ENCODE measurements at regions not wholly inside any gene's neighbourhood (a gene's known extent, or its start where the extent isn't known, plus 50 kb on each side); places are given as distances from the start of the nearest gene placed in this dataset.

GRCh38 chr16:49910541-49911071 is 54.7 kb upstream of the ZNF423 start:
- no peaks in the 10 kb centered on the region for H3K36me3 Mint-ChIP-seq

GRCh38 chr16:49911430-49911829 is 55.5 kb upstream of the ZNF423 start:
- Mint-ChIP-seq H3K27ac (no peak overlapping the region), H3K4me3 (no peak overlapping the region), H3K4me1 (no peaks in the 10 kb centered on the region), H3K27me3 (peaks cover 23% of the 10 kb centered on the region), H3K9me3 (peaks cover 3% of the 10 kb centered on the region), H3K36me3 (no peaks in the 10 kb centered on the region)
- no peak for ATAC-seq

More at GRCh38 chr16:49910541-49911071, 54.7 kb upstream of the ZNF423 start:
- H3K4me3 Mint-ChIP-seq, result no peak overlapping the region
- H3K9me3 Mint-ChIP-seq, result peaks cover 3% of the 10 kb centered on the region
- H3K4me1 Mint-ChIP-seq, result no peaks in the 10 kb centered on the region
- H3K27ac Mint-ChIP-seq, result no peak overlapping the region
- peaks cover 23% of the 10 kb centered on the region for H3K27me3 Mint-ChIP-seq
- ATAC-seq, result no peak

GRCh38 chr16:49912721-49913120 is 56.8 kb upstream of the ZNF423 start:
- H3K4me1 Mint-ChIP-seq, result no peaks in the 10 kb centered on the region
- peak; percentile 20 for ATAC-seq
- H3K27me3 Mint-ChIP-seq, result peaks cover 23% of the 10 kb centered on the region
- no peak overlapping the region for H3K27ac Mint-ChIP-seq
- H3K4me3 Mint-ChIP-seq, result no peak overlapping the region
- peaks cover 3% of the 10 kb centered on the region for H3K9me3 Mint-ChIP-seq
- no peaks in the 10 kb centered on the region for H3K36me3 Mint-ChIP-seq

GRCh38 chr16:49913720-49914119 is 57.8 kb upstream of the ZNF423 start:
- Mint-ChIP-seq H3K9me3 (peaks cover 3% of the 10 kb centered on the region), H3K4me3 (no peak overlapping the region), H3K4me1 (no peaks in the 10 kb centered on the region), H3K27me3 (peaks cover 15% of the 10 kb centered on the region), H3K27ac (no peak overlapping the region), H3K36me3 (no peaks in the 10 kb centered on the region)
- ATAC-seq, result no peak

GRCh38 chr16:49914657-49915056 is 58.7 kb upstream of the ZNF423 start:
- Mint-ChIP-seq H3K27ac (no peak overlapping the region), H3K27me3 (peaks cover 15% of the 10 kb centered on the region), H3K9me3 (peaks cover 3% of the 10 kb centered on the region), H3K4me3 (no peak overlapping the region), H3K4me1 (no peaks in the 10 kb centered on the region), H3K36me3 (no peaks in the 10 kb centered on the region)
- ATAC-seq, result no peak

GRCh38 chr16:49918257-49918656 is 62.3 kb upstream of the ZNF423 start:
- Mint-ChIP-seq H3K4me1 (no peaks in the 10 kb centered on the region), H3K4me3 (no peak overlapping the region), H3K9me3 (no peaks in the 10 kb centered on the region), H3K27ac (no peak overlapping the region), H3K27me3 (peaks cover 17% of the 10 kb centered on the region), H3K36me3 (no peaks in the 10 kb centered on the region)
- ATAC-seq, result no peak

- Mint-ChIP-seq H3K36me3 (no peaks in the 10 kb centered on the region), H3K4me1 (no peaks in the 10 kb centered on the region), H3K27me3 (peaks cover 23% of the 10 kb centered on the region), H3K4me3 (no peak overlapping the region), H3K27ac (no peak overlapping the region), H3K9me3 (no peaks in the 10 kb centered on the region)
- no peak for ATAC-seq
Measured at GRCh38 chr16:49919327-49919726, 63.4 kb upstream of the ZNF423 start.

GRCh38 chr16:49920397-49920796 is 64.5 kb upstream of the ZNF423 start:
- H3K4me3 Mint-ChIP-seq, result no peak overlapping the region
- no peaks in the 10 kb centered on the region for H3K9me3 Mint-ChIP-seq
- H3K36me3 Mint-ChIP-seq, result no peaks in the 10 kb centered on the region
- no peaks in the 10 kb centered on the region for H3K4me1 Mint-ChIP-seq
- H3K27ac Mint-ChIP-seq, result no peak overlapping the region
- no peak for ATAC-seq
- H3K27me3 Mint-ChIP-seq, result peaks cover 23% of the 10 kb centered on the region

GRCh38 chr16:49921106-49921505 is 65.2 kb upstream of the ZNF423 start:
- Mint-ChIP-seq H3K27ac (no peak overlapping the region), H3K9me3 (no peaks in the 10 kb centered on the region), H3K27me3 (peaks cover 23% of the 10 kb centered on the region), H3K4me1 (no peaks in the 10 kb centered on the region), H3K36me3 (no peaks in the 10 kb centered on the region), H3K4me3 (no peak overlapping the region)
- no peak for ATAC-seq

GRCh38 chr16:49921791-49922456 is 66.0 kb upstream of the ZNF423 start:
- ATAC-seq, result no peak
- H3K27ac Mint-ChIP-seq, result no peak overlapping the region

GRCh38 chr16:49923411-49923810 is 67.5 kb upstream of the ZNF423 start:
- H3K9me3 Mint-ChIP-seq, result no peaks in the 10 kb centered on the region
- ATAC-seq, result no peak
- H3K36me3 Mint-ChIP-seq, result no peaks in the 10 kb centered on the region
- H3K4me1 Mint-ChIP-seq, result no peaks in the 10 kb centered on the region
- H3K27me3 Mint-ChIP-seq, result peaks cover 23% of the 10 kb centered on the region
- no peak overlapping the region for H3K27ac Mint-ChIP-seq
- no peak overlapping the region for H3K4me3 Mint-ChIP-seq

More at GRCh38 chr16:49921791-49922456, 66.0 kb upstream of the ZNF423 start:
- no peak overlapping the region for H3K4me3 Mint-ChIP-seq
- H3K27me3 Mint-ChIP-seq, result peaks cover 23% of the 10 kb centered on the region
- H3K4me1 Mint-ChIP-seq, result no peaks in the 10 kb centered on the region
- no peaks in the 10 kb centered on the region for H3K9me3 Mint-ChIP-seq
- no peaks in the 10 kb centered on the region for H3K36me3 Mint-ChIP-seq

- no peak for ATAC-seq
- H3K27me3 Mint-ChIP-seq, result peaks cover 23% of the 10 kb centered on the region
- H3K4me3 Mint-ChIP-seq, result no peak overlapping the region
- no peak overlapping the region for H3K27ac Mint-ChIP-seq
- H3K9me3 Mint-ChIP-seq, result no peaks in the 10 kb centered on the region
- no peaks in the 10 kb centered on the region for H3K4me1 Mint-ChIP-seq
- no peaks in the 10 kb centered on the region for H3K36me3 Mint-ChIP-seq
Measured at GRCh38 chr16:49924078-49924477, 68.2 kb upstream of the ZNF423 start.

GRCh38 chr16:49926941-49927340 is 71.0 kb upstream of the ZNF423 start:
- Mint-ChIP-seq H3K27me3 (peaks cover 29% of the 10 kb centered on the region), H3K36me3 (no peaks in the 10 kb centered on the region), H3K4me3 (no peak overlapping the region), H3K4me1 (no peaks in the 10 kb centered on the region), H3K9me3 (no peaks in the 10 kb centered on the region), H3K27ac (no peak overlapping the region)
- no peak for ATAC-seq

- no peak for ATAC-seq
- peaks cover 14% of the 10 kb centered on the region for H3K27me3 Mint-ChIP-seq
- H3K9me3 Mint-ChIP-seq, result no peaks in the 10 kb centered on the region
- H3K4me1 Mint-ChIP-seq, result no peaks in the 10 kb centered on the region
- H3K36me3 Mint-ChIP-seq, result no peaks in the 10 kb centered on the region
- H3K27ac Mint-ChIP-seq, result no peak overlapping the region
- H3K4me3 Mint-ChIP-seq, result no peak overlapping the region
Measured at GRCh38 chr16:49928176-49929041, 72.5 kb upstream of the ZNF423 start.

- H3K4me3 Mint-ChIP-seq, result no peak overlapping the region
- no peak for ATAC-seq
Measured at GRCh38 chr16:49929626-49930025, 73.7 kb upstream of the ZNF423 start.

GRCh38 chr16:49930841-49931240 is 74.9 kb upstream of the ZNF423 start:
- Mint-ChIP-seq H3K4me3 (no peak overlapping the region), H3K36me3 (no peaks in the 10 kb centered on the region), H3K9me3 (no peaks in the 10 kb centered on the region), H3K27me3 (peaks cover 10% of the 10 kb centered on the region), H3K27ac (no peak overlapping the region), H3K4me1 (no peaks in the 10 kb centered on the region)
- no peak for ATAC-seq

More at GRCh38 chr16:49929626-49930025, 73.7 kb upstream of the ZNF423 start:
- H3K27ac Mint-ChIP-seq, result no peak overlapping the region
- no peaks in the 10 kb centered on the region for H3K36me3 Mint-ChIP-seq
- H3K9me3 Mint-ChIP-seq, result no peaks in the 10 kb centered on the region
- H3K4me1 Mint-ChIP-seq, result no peaks in the 10 kb centered on the region
- H3K27me3 Mint-ChIP-seq, result peaks cover 10% of the 10 kb centered on the region
